IPS DF 6.9 (cell line): ENCODE measurements at regions not wholly inside any gene's neighbourhood (a gene's known extent, or its start where the extent isn't known, plus 50 kb on each side); places are given as distances from the start of the nearest gene placed in this dataset.
"Not testable (repeated sequence)": the region's sequence is repeated elsewhere in the genome, so short reads cannot be mapped to it uniquely, and the experiment has no call there.

Source experiments
- DNase-seq: peaks from one replicate; pipeline ENCODE4 v3.0.0-alpha.2; 2013; ENCODE audit warnings: low read depth, low spot score
- H3K27ac ChIP-seq: one replicate; pipeline ENCODE4 v1.5.1; 2013; ENCODE audit warnings: low read length, control low read depth
- H3K27me3 ChIP-seq: 2 replicates; pipeline ENCODE4 v1.6.1; 2013; ENCODE audit warnings: mild to moderate bottlenecking, low read length; ENCODE audit not compliant: control insufficient read depth, insufficient read depth
- H3K36me3 ChIP-seq: 2 replicates; pipeline ENCODE4 v1.6.1; 2013; ENCODE audit warnings: low read length; ENCODE audit not compliant: control insufficient read depth, insufficient read depth
- H3K4me1 ChIP-seq: 2 replicates; pipeline ENCODE4 v1.6.1; 2013; ENCODE audit warnings: low read length; ENCODE audit not compliant: control insufficient read depth, insufficient read depth
- H3K4me3 ChIP-seq: 2 replicates; pipeline ENCODE4 v1.5.1; 2013; ENCODE audit warnings: mild to moderate bottlenecking, low read length
- H3K9me3 ChIP-seq: 2 replicates; pipeline ENCODE4 v1.6.1; 2013; ENCODE audit warnings: low read length, inconsistent platforms; ENCODE audit not compliant: control insufficient read depth, insufficient read depth
- WGBS: extraction: QIAGEN DNeasy Blood & Tissue Kit; methylation state at CpG from one replicate; pipeline ENCODE4 v1.1.7; 2013; ENCODE audit warnings: mixed read lengths, missing lambda C conversion rate; ENCODE audit not compliant: insufficient read length, insufficient coverage; 5-methylcytosine and 5-hydroxymethylcytosine counted together

GRCh38 chr21:14827468-14827867, 237.3 kb downstream of the NRIP1 start:
- Histone ChIP-seq H3K4me3 (no peak overlapping the region), H3K27ac (no peak overlapping the region), H3K9me3 (no peaks in the 10 kb centered on the region), H3K27me3 (no peaks in the 10 kb centered on the region), H3K4me1 (no peaks in the 10 kb centered on the region), H3K36me3 (no peaks in the 10 kb centered on the region)
- WGBS, result no CpG with 5 or more reads among the region's 3 CpGs
- no peak for DNase-seq

- H3K36me3 ChIP-seq, result no peaks in the 10 kb centered on the region
- no peaks in the 10 kb centered on the region for H3K4me1 ChIP-seq
- no peaks in the 10 kb centered on the region for H3K9me3 ChIP-seq
- H3K27ac ChIP-seq, result no peak overlapping the region
- no peaks in the 10 kb centered on the region for H3K27me3 ChIP-seq
- H3K4me3 ChIP-seq, result no peak overlapping the region
- no peak for DNase-seq
- WGBS, result 100% methylated on average over 3 of the region's 6 CpGs
Measured at GRCh38 chr21:14826630-14827029, 238.2 kb downstream of the NRIP1 start.

- H3K9me3 ChIP-seq, result no peaks in the 10 kb centered on the region
- no peaks in the 10 kb centered on the region for H3K27me3 ChIP-seq
- no peaks in the 10 kb centered on the region for H3K4me1 ChIP-seq
- no peaks in the 10 kb centered on the region for H3K36me3 ChIP-seq
- WGBS, result no CpG with 5 or more reads among the region's 3 CpGs
- no peak overlapping the region for H3K4me3 ChIP-seq
- no peak for DNase-seq
- H3K27ac ChIP-seq, result no peak overlapping the region
Measured at GRCh38 chr21:14825514-14825974, 239.3 kb downstream of the NRIP1 start.

GRCh38 chr21:14824126-14824525, 240.7 kb downstream of the NRIP1 start:
- H3K27me3 ChIP-seq, result no peaks in the 10 kb centered on the region
- no peaks in the 10 kb centered on the region for H3K4me1 ChIP-seq
- no CpG with 5 or more reads among the region's 3 CpGs for WGBS
- H3K4me3 ChIP-seq, result no peak overlapping the region
- H3K27ac ChIP-seq, result no peak overlapping the region
- DNase-seq, result no peak
- H3K9me3 ChIP-seq, result no peaks in the 10 kb centered on the region
- no peaks in the 10 kb centered on the region for H3K36me3 ChIP-seq

- no peaks in the 10 kb centered on the region for H3K9me3 ChIP-seq
- no peaks in the 10 kb centered on the region for H3K4me1 ChIP-seq
- WGBS, result no CpG with 5 or more reads among the region's 1 CpG
- no peaks in the 10 kb centered on the region for H3K27me3 ChIP-seq
- no peak for DNase-seq
- no peak overlapping the region for H3K4me3 ChIP-seq
- H3K27ac ChIP-seq, result no peak overlapping the region
- H3K36me3 ChIP-seq, result no peaks in the 10 kb centered on the region
Measured at GRCh38 chr21:14817311-14817710, 247.5 kb downstream of the NRIP1 start.

GRCh38 chr21:14814991-14815390, 249.8 kb downstream of the NRIP1 start:
- H3K4me3 ChIP-seq, result no peak overlapping the region
- H3K4me1 ChIP-seq, result no peaks in the 10 kb centered on the region
- no peaks in the 10 kb centered on the region for H3K9me3 ChIP-seq
- no peak for DNase-seq
- no CpG with 5 or more reads among the region's 3 CpGs for WGBS
- H3K27ac ChIP-seq, result no peak overlapping the region
- no peaks in the 10 kb centered on the region for H3K36me3 ChIP-seq
- H3K27me3 ChIP-seq, result no peaks in the 10 kb centered on the region

GRCh38 chr21:14814282-14814681, 250.5 kb downstream of the NRIP1 start:
- Histone ChIP-seq H3K27ac (no peak overlapping the region), H3K9me3 (no peaks in the 10 kb centered on the region), H3K36me3 (no peaks in the 10 kb centered on the region), H3K27me3 (no peaks in the 10 kb centered on the region), H3K4me3 (no peak overlapping the region), H3K4me1 (no peaks in the 10 kb centered on the region)
- DNase-seq, result no peak
- no CpG with 5 or more reads among the region's 3 CpGs for WGBS

GRCh38 chr21:14804170-14804569, 258.1 kb upstream of the SAMSN1 start:
- H3K36me3 ChIP-seq, H3K9me3 ChIP-seq, H3K27me3 ChIP-seq, H3K4me3 ChIP-seq, H3K4me1 ChIP-seq, H3K27ac ChIP-seq, DNase-seq: not testable (repeated sequence)
- no CpG with 5 or more reads among the region's 2 CpGs for WGBS

GRCh38 chr21:14797543-14797942, 251.4 kb upstream of the SAMSN1 start:
- H3K27me3 ChIP-seq, result no peaks in the 10 kb centered on the region
- H3K4me1 ChIP-seq, result no peaks in the 10 kb centered on the region
- no peaks in the 10 kb centered on the region for H3K36me3 ChIP-seq
- no peak overlapping the region for H3K27ac ChIP-seq
- no peak for DNase-seq
- H3K4me3 ChIP-seq, result no peak overlapping the region
- H3K9me3 ChIP-seq, result no peaks in the 10 kb centered on the region

GRCh38 chr21:14787312-14787711, 241.2 kb upstream of the SAMSN1 start:
- H3K4me3 ChIP-seq, result no peak overlapping the region
- H3K4me1 ChIP-seq, result no peaks in the 10 kb centered on the region

GRCh38 chr21:14785679-14786078, 239.6 kb upstream of the SAMSN1 start:
- no peaks in the 10 kb centered on the region for H3K27me3 ChIP-seq
- H3K9me3 ChIP-seq, result no peaks in the 10 kb centered on the region
- H3K36me3 ChIP-seq, result no peaks in the 10 kb centered on the region
- WGBS, result no CpG with 5 or more reads among the region's 2 CpGs
- no peak overlapping the region for H3K27ac ChIP-seq
- no peaks in the 10 kb centered on the region for H3K4me1 ChIP-seq
- no peak overlapping the region for H3K4me3 ChIP-seq
- DNase-seq, result no peak

More at GRCh38 chr21:14787312-14787711, 241.2 kb upstream of the SAMSN1 start:
- Histone ChIP-seq H3K27me3 (no peaks in the 10 kb centered on the region), H3K36me3 (no peaks in the 10 kb centered on the region), H3K9me3 (no peaks in the 10 kb centered on the region), H3K27ac (no peak overlapping the region)
- no peak for DNase-seq
